K562 (cell line): ENCODE measurements at regions not wholly inside any gene's neighbourhood (a gene's known extent, or its start where the extent isn't known, plus 50 kb on each side); places are given as distances from the start of the nearest gene placed in this dataset.
A peak's percentile ranks its signal among the peaks of the same experiment; 100 is the strongest.

Experiments used
- ATAC-seq: fragments of 200-7000 bp; cut with Tn5 transposase; 3 replicates; pipeline ENCODE4 v1.9.1; 2020; ENCODE audit warnings: moderate library complexity
- BruUV-seq: library from RNA; stranded (reverse); fragments of 400-500 nt; replicated peaks from 2 replicates; lab custom pipeline; 2021; lab: Mats Ljungman, UMichigan
- CTCF ChIA-PET: fragments of 300-600 bp; formaldehyde crosslinking; extraction: SDS; loops from one replicate; lab custom pipeline; 2021; ENCODE audit warnings: low intra/inter-chr PET ratio; lab: Yijun Ruan, JAX
- POLR2A ChIA-PET: fragments of 300-600, 350-650 bp; sonication (Branson Sonifier 250); formaldehyde crosslinking; extraction: SDS; loops from one replicate; lab custom pipeline; 2021; ENCODE audit warnings: antibody characterized with exemption, inconsistent platforms; lab: Yijun Ruan, JAX
- DNase-seq, 4 experiments: peaks; one replicate each; pipeline versions ENCODE4 v3.0.0 to v3.0.0-alpha.2; 2011 to 2018; ENCODE audit warnings: low spot score in 3 of 4, mixed read lengths in 3 of 4; ENCODE audit errors: extremely low read depth in 1 of 4
- FAIRE-seq: peaks from 2 replicates; lab custom pipeline; 2011; peaks lifted over from hg19 to GRCh38; lab: Jason Lieb, UNC
- H2AFZ ChIP-seq: 2 replicates; pipeline ENCODE4 v1.6.0; 2011; ENCODE audit warnings: low read depth, low read length, control low read depth, inconsistent platforms
- H3K27ac ChIP-seq: fragments of 200-600 bp; 3 replicates; pipeline ENCODE4 v1.8.0; 2011; ENCODE audit warnings: low read depth, mild to moderate bottlenecking, control low read depth, inconsistent platforms, low read length, moderate library complexity, mixed read lengths; ENCODE audit errors: extremely low read depth
- H3K27me3 ChIP-seq, 2 experiments: fragments of 300-600 bp in 1 of 2; 2 replicates in 1 of 2; 3 replicates in 1 of 2; pipeline versions ENCODE4 v1.6.0 to v1.8.0; 2011; ENCODE audit warnings: inconsistent platforms in 2 of 2, low read length in 2 of 2, mild to moderate bottlenecking in 1 of 2, mixed read lengths in 1 of 2, moderate library complexity in 1 of 2; ENCODE audit not compliant: control insufficient read depth in 2 of 2, insufficient read depth in 2 of 2
- H3K36me3 ChIP-seq: fragments of 300-600 bp; 3 replicates; pipeline ENCODE4 v1.8.0; 2011; ENCODE audit warnings: mild to moderate bottlenecking, low read length, inconsistent platforms; ENCODE audit not compliant: control insufficient read depth, insufficient read depth
- H3K4me1 ChIP-seq, 2 experiments: fragments of 200-600 bp in 1 of 2; replicated peaks in 1 of 2; 2 replicates in 1 of 2; 3 replicates in 1 of 2; pipeline versions ENCODE4 v1.5.1 to v1.8.0; 2011; ENCODE audit warnings: inconsistent platforms in 2 of 2, low read length in 2 of 2, mild to moderate bottlenecking in 1 of 2, mixed read lengths in 1 of 2, moderate library complexity in 1 of 2; ENCODE audit not compliant: control insufficient read depth in 2 of 2, insufficient read depth in 2 of 2
- H3K4me2 ChIP-seq: 2 replicates; pipeline ENCODE4 v1.6.1; 2011; ENCODE audit warnings: low read length, control low read depth, inconsistent platforms, mixed read lengths; ENCODE audit not compliant: insufficient read depth
- H3K4me3 ChIP-seq: fragments of 200-600 bp; sonication (generic), shearing (Covaris generic); 2 replicates; pipeline ENCODE4 v1.5.1; 2016; ENCODE audit warnings: control low read depth, inconsistent platforms
- H3K79me2 ChIP-seq: fragments of 200-600 bp; 3 replicates; pipeline ENCODE4 v1.8.0; 2011; ENCODE audit warnings: low read length, inconsistent platforms; ENCODE audit not compliant: control insufficient read depth, insufficient read depth
- H3K9ac ChIP-seq, 2 experiments: 2 replicates each; pipeline versions ENCODE4 v1.6.0 to v1.6.1; 2011; ENCODE audit warnings: low read depth in 2 of 2, low read length in 2 of 2, control low read depth in 1 of 2, inconsistent platforms in 1 of 2, mild to moderate bottlenecking in 1 of 2, mixed read lengths in 1 of 2; ENCODE audit not compliant: insufficient read depth in 1 of 2
- H3K9me1 ChIP-seq: one replicate; pipeline ENCODE4 v1.6.0; 2011; ENCODE audit warnings: inconsistent platforms, mild to moderate bottlenecking, low read length, moderate library complexity; ENCODE audit not compliant: control insufficient read depth, insufficient read depth
- H3K9me3 ChIP-seq: replicated peaks from 2 replicates; pipeline ENCODE4 v1.5.1; 2011; ENCODE audit warnings: low read depth, low read length, inconsistent platforms; ENCODE audit not compliant: control insufficient read depth, insufficient read depth
- H4K20me1 ChIP-seq: replicated peaks from 2 replicates; pipeline ENCODE4 v1.6.1; 2011; ENCODE audit warnings: low read length, inconsistent platforms, mixed read lengths; ENCODE audit not compliant: control insufficient read depth, insufficient read depth
- WGBS: fragments of 100-300 bp; shearing (Covaris generic); methylation state at CpG from one replicate; pipeline ENCODE4 v1.1.6; 2016; ENCODE audit warnings: low coverage, mixed read lengths; ENCODE audit not compliant: insufficient coverage; ENCODE audit errors: missing lambda C conversion rate; 5-methylcytosine and 5-hydroxymethylcytosine counted together
- in situ Hi-C: fragments of 300-500 bp; cut with MboI; formaldehyde crosslinking; loops from 4 replicates; pipeline ENCODE4 v1.15.0; 2018; ENCODE audit warnings: inconsistent platforms, mixed read lengths
- intact Hi-C: fragments of 100-400 bp; cut with micrococcal nuclease; formaldehyde crosslinking; loops from 2 replicates; pipeline ENCODE4 v1.14.2; 2022
- TF ChIP-seq, protein P1 (sequence below): fragments of 200-800 bp; sonication (Bioruptor generic); IDR thresholded peaks from 2 replicates; pipeline ENCODE4 v1.6.1; 2016; ENCODE audit warnings: missing genetic modification characterization, missing compliant biosample characterization
- TF ChIP-seq, protein P2 (sequence below): fragments of 250-450 bp; sonication (Bioruptor Pico); IDR thresholded peaks from 2 replicates; pipeline ENCODE4 v1.5.0; 2021
- TF ChIP-seq, protein P3 (sequence below): sonication (generic); formaldehyde crosslinking; IDR thresholded peaks from 2 replicates; pipeline ENCODE4 v1.5.0; 2020; ENCODE audit warnings: missing genetic modification reagents

DNA sequence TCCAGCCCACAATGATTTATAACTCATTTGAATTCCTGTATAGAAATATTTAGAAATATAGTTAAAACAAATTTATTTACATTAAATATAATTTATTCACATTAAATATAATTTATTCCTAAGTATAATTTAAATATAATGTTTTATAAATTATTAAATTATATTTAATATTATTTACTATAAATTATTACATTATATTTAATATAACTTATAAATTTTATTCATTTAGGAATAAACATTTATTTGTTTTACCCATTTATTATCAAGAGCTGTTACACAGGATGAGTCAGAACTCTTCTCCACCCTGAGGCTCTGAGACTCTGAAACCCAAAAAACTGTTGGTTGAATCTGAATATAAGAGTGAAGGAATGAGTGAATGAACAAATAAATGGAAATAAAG lies 170.9 kb upstream of the OBI1 start (continued):
- TF ChIP-seq, protein P1, sequence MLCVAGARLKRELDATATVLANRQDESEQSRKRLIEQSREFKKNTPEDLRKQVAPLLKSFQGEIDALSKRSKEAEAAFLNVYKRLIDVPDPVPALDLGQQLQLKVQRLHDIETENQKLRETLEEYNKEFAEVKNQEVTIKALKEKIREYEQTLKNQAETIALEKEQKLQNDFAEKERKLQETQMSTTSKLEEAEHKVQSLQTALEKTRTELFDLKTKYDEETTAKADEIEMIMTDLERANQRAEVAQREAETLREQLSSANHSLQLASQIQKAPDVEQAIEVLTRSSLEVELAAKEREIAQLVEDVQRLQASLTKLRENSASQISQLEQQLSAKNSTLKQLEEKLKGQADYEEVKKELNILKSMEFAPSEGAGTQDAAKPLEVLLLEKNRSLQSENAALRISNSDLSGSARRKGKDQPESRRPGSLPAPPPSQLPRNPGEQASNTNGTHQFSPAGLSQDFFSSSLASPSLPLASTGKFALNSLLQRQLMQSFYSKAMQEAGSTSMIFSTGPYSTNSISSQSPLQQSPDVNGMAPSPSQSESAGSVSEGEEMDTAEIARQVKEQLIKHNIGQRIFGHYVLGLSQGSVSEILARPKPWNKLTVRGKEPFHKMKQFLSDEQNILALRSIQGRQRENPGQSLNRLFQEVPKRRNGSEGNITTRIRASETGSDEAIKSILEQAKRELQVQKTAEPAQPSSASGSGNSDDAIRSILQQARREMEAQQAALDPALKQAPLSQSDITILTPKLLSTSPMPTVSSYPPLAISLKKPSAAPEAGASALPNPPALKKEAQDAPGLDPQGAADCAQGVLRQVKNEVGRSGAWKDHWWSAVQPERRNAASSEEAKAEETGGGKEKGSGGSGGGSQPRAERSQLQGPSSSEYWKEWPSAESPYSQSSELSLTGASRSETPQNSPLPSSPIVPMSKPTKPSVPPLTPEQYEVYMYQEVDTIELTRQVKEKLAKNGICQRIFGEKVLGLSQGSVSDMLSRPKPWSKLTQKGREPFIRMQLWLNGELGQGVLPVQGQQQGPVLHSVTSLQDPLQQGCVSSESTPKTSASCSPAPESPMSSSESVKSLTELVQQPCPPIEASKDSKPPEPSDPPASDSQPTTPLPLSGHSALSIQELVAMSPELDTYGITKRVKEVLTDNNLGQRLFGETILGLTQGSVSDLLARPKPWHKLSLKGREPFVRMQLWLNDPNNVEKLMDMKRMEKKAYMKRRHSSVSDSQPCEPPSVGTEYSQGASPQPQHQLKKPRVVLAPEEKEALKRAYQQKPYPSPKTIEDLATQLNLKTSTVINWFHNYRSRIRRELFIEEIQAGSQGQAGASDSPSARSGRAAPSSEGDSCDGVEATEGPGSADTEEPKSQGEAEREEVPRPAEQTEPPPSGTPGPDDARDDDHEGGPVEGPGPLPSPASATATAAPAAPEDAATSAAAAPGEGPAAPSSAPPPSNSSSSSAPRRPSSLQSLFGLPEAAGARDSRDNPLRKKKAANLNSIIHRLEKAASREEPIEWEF: no peak

DNA sequence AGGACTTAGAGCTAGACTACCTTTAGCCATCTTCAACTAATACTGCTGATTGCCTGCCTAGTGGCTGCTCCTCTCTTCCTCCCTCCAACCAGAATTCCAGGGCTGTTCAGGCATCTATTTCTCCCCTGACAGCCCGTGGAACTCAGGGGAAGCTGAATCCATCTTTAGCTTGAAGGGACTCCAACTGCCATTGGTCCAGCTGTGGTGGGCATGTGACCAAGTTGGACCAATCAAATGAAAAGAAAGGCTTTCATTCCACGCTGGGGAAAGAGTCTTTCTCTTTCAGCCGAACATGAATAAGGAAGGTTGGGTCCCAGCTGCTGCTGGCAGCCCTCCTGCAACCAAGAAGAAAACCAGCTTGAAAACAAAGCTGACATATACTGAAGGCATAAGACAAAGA lies 168.5 kb upstream of the OBI1 start:
- H3K4me1 ChIP-seq: no peaks in the 10 kb centered on the region
- intact Hi-C loops (no loop called here), in situ Hi-C loops (no loop called here)
- no peak overlapping the region for H3K4me3 ChIP-seq
- H4K20me1 ChIP-seq: no peaks in the 10 kb centered on the region
- ChIA-PET CTCF (no interaction called here), POLR2A (no interaction called here)
- BruUV-seq: no TSS peak
- no peak overlapping the region for H3K4me2 ChIP-seq
- H2AFZ ChIP-seq: no peak overlapping the region
- H3K79me2 ChIP-seq: no peaks in the 10 kb centered on the region
- no peak for FAIRE-seq
- no peaks in the 10 kb centered on the region for H3K36me3 ChIP-seq
- no peak overlapping the region for H3K9ac ChIP-seq
- TF ChIP-seq, protein P2, sequence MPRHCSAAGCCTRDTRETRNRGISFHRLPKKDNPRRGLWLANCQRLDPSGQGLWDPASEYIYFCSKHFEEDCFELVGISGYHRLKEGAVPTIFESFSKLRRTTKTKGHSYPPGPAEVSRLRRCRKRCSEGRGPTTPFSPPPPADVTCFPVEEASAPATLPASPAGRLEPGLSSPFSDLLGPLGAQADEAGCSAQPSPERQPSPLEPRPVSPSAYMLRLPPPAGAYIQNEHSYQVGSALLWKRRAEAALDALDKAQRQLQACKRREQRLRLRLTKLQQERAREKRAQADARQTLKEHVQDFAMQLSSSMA (CRISPR knock-in tag): no peak
- TF ChIP-seq, protein P3, sequence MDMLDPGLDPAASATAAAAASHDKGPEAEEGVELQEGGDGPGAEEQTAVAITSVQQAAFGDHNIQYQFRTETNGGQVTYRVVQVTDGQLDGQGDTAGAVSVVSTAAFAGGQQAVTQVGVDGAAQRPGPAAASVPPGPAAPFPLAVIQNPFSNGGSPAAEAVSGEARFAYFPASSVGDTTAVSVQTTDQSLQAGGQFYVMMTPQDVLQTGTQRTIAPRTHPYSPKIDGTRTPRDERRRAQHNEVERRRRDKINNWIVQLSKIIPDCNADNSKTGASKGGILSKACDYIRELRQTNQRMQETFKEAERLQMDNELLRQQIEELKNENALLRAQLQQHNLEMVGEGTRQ (CRISPR knock-in tag): peak; percentile 71
- no peak overlapping the region for H3K27ac ChIP-seq
- no peaks in the 10 kb centered on the region for H3K9me1 ChIP-seq
- no peaks in the 10 kb centered on the region for H3K9me3 ChIP-seq
- H3K27me3 ChIP-seq: no peaks in the 10 kb centered on the region
- 0% methylated on average over 3 of the region's 3 CpGs for WGBS
- no peak for DNase-seq
- ATAC-seq: no peak
